ENCODE measurements at regions not wholly inside any gene's neighbourhood (a gene's known extent, or its start where the extent isn't known, plus 50 kb on each side); places are given as distances from the start of the nearest gene placed in this dataset.

- TF ChIP-seq CTCF (IDR thresholded peaks at IDR 0.05) (no peak), POLR2A (IDR thresholded peaks at IDR 0.05) (no peak)
These were observed 180.2 kb downstream of the RBM46 start for GRCh38 chr4:154961263-154961662.

Data from uterus (tissue), 2 donors.